ENCODE measurements at regions not wholly inside any gene's neighbourhood (a gene's known extent, or its start where the extent isn't known, plus 50 kb on each side); places are given as distances from the start of the nearest gene placed in this dataset.

DNA sequence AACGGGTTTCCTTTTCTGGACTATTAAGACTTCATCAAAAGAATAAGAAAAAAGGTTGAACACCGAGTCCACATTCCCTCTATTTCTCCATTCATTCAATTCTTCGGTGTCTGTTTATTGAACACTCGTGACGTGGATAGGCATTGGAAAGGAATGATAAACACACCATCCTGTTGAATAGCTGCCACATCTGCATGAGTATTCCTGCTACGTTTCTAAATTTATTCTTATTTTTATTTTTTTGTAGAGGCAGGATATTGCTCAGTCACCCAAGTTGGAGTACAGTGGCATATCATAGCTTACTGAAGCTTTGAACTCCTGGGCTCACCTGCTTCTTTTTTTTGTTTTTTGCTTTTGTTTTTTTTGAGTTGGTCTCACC lies 80.8 kb upstream of the CIBAR2 start (continued):
- TF ChIP-seq, protein P1, sequence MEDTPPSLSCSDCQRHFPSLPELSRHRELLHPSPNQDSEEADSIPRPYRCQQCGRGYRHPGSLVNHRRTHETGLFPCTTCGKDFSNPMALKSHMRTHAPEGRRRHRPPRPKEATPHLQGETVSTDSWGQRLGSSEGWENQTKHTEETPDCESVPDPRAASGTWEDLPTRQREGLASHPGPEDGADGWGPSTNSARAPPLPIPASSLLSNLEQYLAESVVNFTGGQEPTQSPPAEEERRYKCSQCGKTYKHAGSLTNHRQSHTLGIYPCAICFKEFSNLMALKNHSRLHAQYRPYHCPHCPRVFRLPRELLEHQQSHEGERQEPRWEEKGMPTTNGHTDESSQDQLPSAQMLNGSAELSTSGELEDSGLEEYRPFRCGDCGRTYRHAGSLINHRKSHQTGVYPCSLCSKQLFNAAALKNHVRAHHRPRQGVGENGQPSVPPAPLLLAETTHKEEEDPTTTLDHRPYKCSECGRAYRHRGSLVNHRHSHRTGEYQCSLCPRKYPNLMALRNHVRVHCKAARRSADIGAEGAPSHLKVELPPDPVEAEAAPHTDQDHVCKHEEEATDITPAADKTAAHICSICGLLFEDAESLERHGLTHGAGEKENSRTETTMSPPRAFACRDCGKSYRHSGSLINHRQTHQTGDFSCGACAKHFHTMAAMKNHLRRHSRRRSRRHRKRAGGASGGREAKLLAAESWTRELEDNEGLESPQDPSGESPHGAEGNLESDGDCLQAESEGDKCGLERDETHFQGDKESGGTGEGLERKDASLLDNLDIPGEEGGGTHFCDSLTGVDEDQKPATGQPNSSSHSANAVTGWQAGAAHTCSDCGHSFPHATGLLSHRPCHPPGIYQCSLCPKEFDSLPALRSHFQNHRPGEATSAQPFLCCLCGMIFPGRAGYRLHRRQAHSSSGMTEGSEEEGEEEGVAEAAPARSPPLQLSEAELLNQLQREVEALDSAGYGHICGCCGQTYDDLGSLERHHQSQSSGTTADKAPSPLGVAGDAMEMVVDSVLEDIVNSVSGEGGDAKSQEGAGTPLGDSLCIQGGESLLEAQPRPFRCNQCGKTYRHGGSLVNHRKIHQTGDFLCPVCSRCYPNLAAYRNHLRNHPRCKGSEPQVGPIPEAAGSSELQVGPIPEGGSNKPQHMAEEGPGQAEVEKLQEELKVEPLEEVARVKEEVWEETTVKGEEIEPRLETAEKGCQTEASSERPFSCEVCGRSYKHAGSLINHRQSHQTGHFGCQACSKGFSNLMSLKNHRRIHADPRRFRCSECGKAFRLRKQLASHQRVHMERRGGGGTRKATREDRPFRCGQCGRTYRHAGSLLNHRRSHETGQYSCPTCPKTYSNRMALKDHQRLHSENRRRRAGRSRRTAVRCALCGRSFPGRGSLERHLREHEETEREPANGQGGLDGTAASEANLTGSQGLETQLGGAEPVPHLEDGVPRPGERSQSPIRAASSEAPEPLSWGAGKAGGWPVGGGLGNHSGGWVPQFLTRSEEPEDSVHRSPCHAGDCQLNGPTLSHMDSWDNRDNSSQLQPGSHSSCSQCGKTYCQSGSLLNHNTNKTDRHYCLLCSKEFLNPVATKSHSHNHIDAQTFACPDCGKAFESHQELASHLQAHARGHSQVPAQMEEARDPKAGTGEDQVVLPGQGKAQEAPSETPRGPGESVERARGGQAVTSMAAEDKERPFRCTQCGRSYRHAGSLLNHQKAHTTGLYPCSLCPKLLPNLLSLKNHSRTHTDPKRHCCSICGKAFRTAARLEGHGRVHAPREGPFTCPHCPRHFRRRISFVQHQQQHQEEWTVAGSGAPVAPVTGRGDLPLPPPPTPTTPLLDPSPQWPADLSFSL (CRISPR knock-in tag; IDR thresholded peaks at IDR 0.05): no peak
- TF ChIP-seq ZNF335 (CRISPR knock-in tag; IDR thresholded peaks at IDR 0.05) (no peak), ZNF121 (CRISPR knock-in tag; IDR thresholded peaks at IDR 0.05) (no peak), ETS1 (CRISPR knock-in tag; IDR thresholded peaks at IDR 0.05) (no peak), LBX2 (CRISPR knock-in tag; IDR thresholded peaks at IDR 0.05; ENCODE audit: borderline replicate concordance) (no peak)
- TF ChIP-seq, protein P2, sequence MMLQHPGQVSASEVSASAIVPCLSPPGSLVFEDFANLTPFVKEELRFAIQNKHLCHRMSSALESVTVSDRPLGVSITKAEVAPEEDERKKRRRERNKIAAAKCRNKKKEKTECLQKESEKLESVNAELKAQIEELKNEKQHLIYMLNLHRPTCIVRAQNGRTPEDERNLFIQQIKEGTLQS (CRISPR knock-in tag; IDR thresholded peaks at IDR 0.05): no peak
